Neural progenitor cell (in vitro differentiated cells): ENCODE measurements at regions not wholly inside any gene's neighbourhood (a gene's known extent, or its start where the extent isn't known, plus 50 kb on each side); places are given as distances from the start of the nearest gene placed in this dataset.

Experiments used
- DNase-seq: peaks from one replicate; pipeline ENCODE4 v3.0.0-alpha.2; 2016; ENCODE audit warnings: low spot score
- H2AFZ ChIP-seq: fragments of 200-600 bp; sonication (generic); replicated peaks from 2 replicates; pipeline ENCODE4 v1.6.1; 2016; ENCODE audit warnings: antibody characterized with exemption
- H3F3A ChIP-seq: fragments of 200-600 bp; sonication (generic); 2 replicates; pipeline ENCODE4 v1.6.1; 2016; ENCODE audit warnings: antibody characterized with exemption, low read depth
- H3K27ac ChIP-seq: fragments of 200-600 bp; sonication (generic); 2 replicates; pipeline ENCODE4 v1.5.1; 2016; ENCODE audit warnings: mild to moderate bottlenecking
- H3K27me3 ChIP-seq: fragments of 200-600 bp; sonication (generic); 2 replicates; pipeline ENCODE4 v1.6.1; 2016; ENCODE audit warnings: mild to moderate bottlenecking, moderate library complexity
- H3K36me3 ChIP-seq: fragments of 200-600 bp; sonication (generic); 2 replicates; pipeline ENCODE4 v1.5.1; 2016
- H3K4me1 ChIP-seq: fragments of 200-600 bp; sonication (generic); 2 replicates; pipeline ENCODE4 v1.6.1; 2016; ENCODE audit warnings: mixed run types
- H3K4me2 ChIP-seq: fragments of 200-600 bp; sonication (generic); 2 replicates; pipeline ENCODE4 v1.6.1; 2016
- H3K4me3 ChIP-seq: fragments of 200-600 bp; sonication (generic); 2 replicates; pipeline ENCODE4 v1.5.1; 2016
- H3K79me2 ChIP-seq: fragments of 200-600 bp; sonication (generic); 2 replicates; pipeline ENCODE4 v1.6.1; 2016; ENCODE audit warnings: low read depth
- H3K9ac ChIP-seq: fragments of 200-600 bp; sonication (generic); 2 replicates; pipeline ENCODE4 v1.6.1; 2016
- H3K9me3 ChIP-seq: fragments of 200-600 bp; sonication (generic); 2 replicates; pipeline ENCODE4 v1.5.1; 2016; ENCODE audit warnings: low read depth
- H4K20me1 ChIP-seq: fragments of 200-600 bp; sonication (generic); 2 replicates; pipeline ENCODE4 v1.6.1; 2016; ENCODE audit warnings: low read depth
- H3K27ac Mint-ChIP-seq: 3 replicates; pipeline ENCODE4 v1.8.0; 2021; ENCODE audit warnings: mixed read lengths
- H3K27me3 Mint-ChIP-seq: 2 replicates; pipeline ENCODE4 v1.8.0; 2022; ENCODE audit warnings: low read depth, mild to moderate bottlenecking, inconsistent platforms, moderate library complexity, mixed read lengths; ENCODE audit not compliant: insufficient read depth
- H3K36me3 Mint-ChIP-seq: 3 replicates; pipeline ENCODE4 v1.8.0; 2021; ENCODE audit warnings: mixed read lengths
- H3K4me1 Mint-ChIP-seq: 3 replicates; pipeline ENCODE4 v1.8.0; 2021; ENCODE audit warnings: mixed read lengths
- H3K4me3 Mint-ChIP-seq: 3 replicates; pipeline ENCODE4 v1.8.0; 2021; ENCODE audit warnings: mild to moderate bottlenecking, moderate library complexity, mixed read lengths
- H3K9me3 Mint-ChIP-seq: 3 replicates; pipeline ENCODE4 v1.8.0; 2020; ENCODE audit warnings: mixed read lengths
- CTCF ChIP-seq: fragments of 200-600 bp; sonication (generic); IDR thresholded peaks from 2 replicates; pipeline ENCODE4 v1.5.1; 2017; ENCODE audit warnings: antibody characterized with exemption, mild to moderate bottlenecking
- EZH2 ChIP-seq: fragments of 200-600 bp; sonication (generic); IDR thresholded peaks from 2 replicates; pipeline ENCODE4 v1.6.1; 2017; ENCODE audit warnings: antibody characterized with exemption, mild to moderate bottlenecking, moderate library complexity
- EZH2phosphoT487 ChIP-seq: fragments of 200-600 bp; sonication (generic); IDR thresholded peaks from 2 replicates; pipeline ENCODE4 v1.6.1; 2017; ENCODE audit warnings: antibody characterized with exemption

GRCh38 chr11:91773090-91773489 lies 451.5 kb upstream of the FAT3 start:
- Histone ChIP-seq H3K9ac (no peak overlapping the region), H3K4me2 (no peak overlapping the region), H3K4me3 (no peak overlapping the region), H3K4me1 (no peaks in the 10 kb centered on the region), H3K27ac (no peak overlapping the region), H2AFZ (no peak overlapping the region), H3K9me3 (no peaks in the 10 kb centered on the region), H4K20me1 (no peaks in the 10 kb centered on the region), H3K36me3 (no peaks in the 10 kb centered on the region), H3F3A (no peaks in the 10 kb centered on the region), H3K79me2 (no peaks in the 10 kb centered on the region), H3K27me3 (no peaks in the 10 kb centered on the region)
- peak; percentile 53 for DNase-seq
- Mint-ChIP-seq H3K36me3 (no peaks in the 10 kb centered on the region), H3K27ac (no peak overlapping the region), H3K9me3 (peaks cover 3% of the 10 kb centered on the region), H3K4me3 (no peak overlapping the region), H3K4me1 (no peaks in the 10 kb centered on the region), H3K27me3 (no peaks in the 10 kb centered on the region)
- TF ChIP-seq CTCF (peak; percentile 54), EZH2phosphoT487 (no peak), EZH2 (no peak)

- Histone ChIP-seq H3K9me3 (no peaks in the 10 kb centered on the region), H3K79me2 (no peaks in the 10 kb centered on the region), H3K4me1 (no peaks in the 10 kb centered on the region), H3K4me3 (no peak overlapping the region), H4K20me1 (no peaks in the 10 kb centered on the region), H3K27ac (no peak overlapping the region), H3K9ac (no peak overlapping the region), H3F3A (no peaks in the 10 kb centered on the region), H3K36me3 (no peaks in the 10 kb centered on the region), H2AFZ (no peak overlapping the region), H3K27me3 (no peaks in the 10 kb centered on the region), H3K4me2 (no peak overlapping the region)
- Mint-ChIP-seq H3K4me3 (no peak overlapping the region), H3K9me3 (peaks cover 3% of the 10 kb centered on the region), H3K4me1 (no peaks in the 10 kb centered on the region), H3K27ac (no peak overlapping the region), H3K36me3 (no peaks in the 10 kb centered on the region), H3K27me3 (no peaks in the 10 kb centered on the region)
- DNase-seq, result no peak
- TF ChIP-seq CTCF (no peak), EZH2phosphoT487 (no peak), EZH2 (no peak)
Observed at GRCh38 chr11:91771961-91772360, 452.7 kb upstream of the FAT3 start.

GRCh38 chr11:91768783-91769182 lies 455.8 kb upstream of the FAT3 start:
- no peak overlapping the region for H2AFZ ChIP-seq
- no peaks in the 10 kb centered on the region for H3K36me3 ChIP-seq
- Mint-ChIP-seq H3K9me3 (peaks cover 3% of the 10 kb centered on the region), H3K36me3 (no peaks in the 10 kb centered on the region), H3K4me1 (no peaks in the 10 kb centered on the region), H3K27me3 (peaks cover 2% of the 10 kb centered on the region), H3K4me3 (no peak overlapping the region), H3K27ac (no peak overlapping the region)
- TF ChIP-seq EZH2 (no peak), CTCF (no peak), EZH2phosphoT487 (no peak)
- no peak overlapping the region for H3K27ac ChIP-seq
- H3K4me2 ChIP-seq, result no peak overlapping the region
- DNase-seq, result no peak
- no peaks in the 10 kb centered on the region for H4K20me1 ChIP-seq
- H3K9me3 ChIP-seq, result no peaks in the 10 kb centered on the region
- H3K4me1 ChIP-seq, result no peaks in the 10 kb centered on the region
- H3K79me2 ChIP-seq, result no peaks in the 10 kb centered on the region
- no peak overlapping the region for H3K4me3 ChIP-seq
- no peak overlapping the region for H3K9ac ChIP-seq
- no peaks in the 10 kb centered on the region for H3F3A ChIP-seq
- no peaks in the 10 kb centered on the region for H3K27me3 ChIP-seq

GRCh38 chr11:91763331-91763730 lies 461.3 kb upstream of the FAT3 start:
- Histone ChIP-seq H3K4me2 (no peak overlapping the region), H3K79me2 (no peaks in the 10 kb centered on the region), H3K9me3 (no peaks in the 10 kb centered on the region), H3K4me3 (no peak overlapping the region), H3K36me3 (no peaks in the 10 kb centered on the region), H3K9ac (no peak overlapping the region), H3K27ac (no peak overlapping the region), H3F3A (peaks cover 13% of the 10 kb centered on the region), H3K27me3 (no peaks in the 10 kb centered on the region), H2AFZ (no peak overlapping the region), H3K4me1 (peaks cover 15% of the 10 kb centered on the region), H4K20me1 (no peaks in the 10 kb centered on the region)
- no peak overlapping the region for H3K27ac Mint-ChIP-seq
- peaks cover 4% of the 10 kb centered on the region for H3K4me1 Mint-ChIP-seq
- TF ChIP-seq EZH2, result no peak
- no peak for TF ChIP-seq EZH2phosphoT487
- H3K4me3 Mint-ChIP-seq, result no peak overlapping the region
- no peak for DNase-seq
- no peaks in the 10 kb centered on the region for H3K36me3 Mint-ChIP-seq
- H3K9me3 Mint-ChIP-seq, result no peaks in the 10 kb centered on the region
- H3K27me3 Mint-ChIP-seq, result peaks cover 2% of the 10 kb centered on the region
